H1 (cell line): ENCODE measurements at regions not wholly inside any gene's neighbourhood (a gene's known extent, or its start where the extent isn't known, plus 50 kb on each side); places are given as distances from the start of the nearest gene placed in this dataset.
"Not testable (repeated sequence)": the region's sequence is repeated elsewhere in the genome, so short reads cannot be mapped to it uniquely, and the experiment has no call there.

Source experiments
- CTCF ChIA-PET: fragments of 300-600 bp; sonication (Branson Sonifier 250); formaldehyde crosslinking; loops from one replicate; lab custom pipeline; 2021; ENCODE audit not compliant: partially characterized antibody; lab: Charles Lee
- POLR2A ChIA-PET: fragments of 300-600 bp; sonication (Branson Sonifier 250); formaldehyde crosslinking; loops from one replicate; lab custom pipeline; 2021; ENCODE audit warnings: inconsistent platforms; ENCODE audit not compliant: partially characterized antibody; lab: Charles Lee
- DNase-seq, 2 experiments: peaks; one replicate each; pipeline versions ENCODE4 v3.0.0 to v3.0.0-alpha.2; 2010 to 2022; ENCODE audit warnings: low spot score in 2 of 2, low read depth in 1 of 2, mixed read lengths in 1 of 2
- FAIRE-seq: peaks from 2 replicates; lab custom pipeline; 2011; peaks lifted over from hg19 to GRCh38; lab: Jason Lieb, UNC
- H2AFZ ChIP-seq: 2 replicates; pipeline ENCODE4 v1.8.1; 2012; ENCODE audit warnings: low read length, inconsistent platforms
- H2AK5ac ChIP-seq: 2 replicates; pipeline ENCODE4 v1.6.1; 2013; ENCODE audit warnings: low read depth, low read length
- H2BK120ac ChIP-seq: replicated peaks from 2 replicates; pipeline ENCODE3; 2013; ENCODE audit warnings: low read depth, low read length, inconsistent platforms
- H2BK12ac ChIP-seq: 2 replicates; pipeline ENCODE4 v1.6.1; 2013; ENCODE audit warnings: low read depth, low read length
- H2BK15ac ChIP-seq: 2 replicates; pipeline ENCODE4 v1.6.1; 2013; ENCODE audit warnings: low read length
- H2BK20ac ChIP-seq: 2 replicates; pipeline ENCODE4 v1.6.1; 2013; ENCODE audit warnings: low read length
- H2BK5ac ChIP-seq: 2 replicates; pipeline ENCODE4 v1.6.1; 2013; ENCODE audit warnings: low read depth, low read length
- H3K14ac ChIP-seq: 2 replicates; pipeline ENCODE4 v1.6.1; 2013; ENCODE audit warnings: inconsistent platforms; ENCODE audit not compliant: insufficient read length
- H3K18ac ChIP-seq: 2 replicates; pipeline ENCODE4 v1.6.1; 2013; ENCODE audit warnings: low read length; ENCODE audit errors: extremely low read depth
- H3K23ac ChIP-seq: 2 replicates; pipeline ENCODE4 v1.6.1; 2013; ENCODE audit warnings: inconsistent platforms; ENCODE audit not compliant: insufficient read length
- H3K23me2 ChIP-seq: 2 replicates; pipeline ENCODE4 v1.6.1; 2013; ENCODE audit warnings: low read depth, low read length
- H3K27ac ChIP-seq: 2 replicates; pipeline ENCODE4 v1.6.1; 2011; ENCODE audit warnings: low read depth, low read length, inconsistent platforms
- H3K27me3 ChIP-seq, 4 experiments: replicated peaks in 1 of 4; 1 replicate in 1 of 4; 2 replicates in 3 of 4; pipeline versions ENCODE4 v1.6.1 to v1.8.1; 2011 to 2013; ENCODE audit warnings: low read length in 3 of 4, mild to moderate bottlenecking in 3 of 4, inconsistent platforms in 2 of 4, mixed read lengths in 2 of 4, moderate library complexity in 1 of 4; ENCODE audit not compliant: control insufficient read depth in 3 of 4, insufficient read depth in 3 of 4; ENCODE audit errors: extremely low read depth in 1 of 4
- H3K36me3 ChIP-seq, 4 experiments: 2 replicates each; pipeline versions ENCODE4 v1.6.1 to v1.8.1; 2011 to 2013; ENCODE audit warnings: mild to moderate bottlenecking in 4 of 4, low read length in 3 of 4, moderate library complexity in 2 of 4, control low read depth in 1 of 4, inconsistent platforms in 1 of 4; ENCODE audit not compliant: insufficient read depth in 4 of 4, control insufficient read depth in 2 of 4
- H3K4ac ChIP-seq: replicated peaks from 2 replicates; pipeline ENCODE3; 2013; ENCODE audit warnings: low read length, low read depth, mixed read lengths, inconsistent platforms; ENCODE audit not compliant: insufficient read length
- H3K4me1 ChIP-seq, 4 experiments: replicated peaks in 1 of 4; 1 replicate in 1 of 4; 2 replicates in 3 of 4; pipeline versions ENCODE4 v1.6.1 to v1.8.1; 2011 to 2013; ENCODE audit warnings: low read length in 3 of 4, inconsistent platforms in 2 of 4, mixed read lengths in 1 of 4; ENCODE audit not compliant: insufficient read depth in 4 of 4, control insufficient read depth in 3 of 4
- H3K4me2 ChIP-seq, 2 experiments: 2 replicates each; pipeline versions ENCODE4 v1.6.1 to v1.8.1; 2011 to 2013; ENCODE audit warnings: low read depth in 2 of 2, low read length in 2 of 2, control low read depth in 1 of 2, inconsistent platforms in 1 of 2, mild to moderate bottlenecking in 1 of 2; ENCODE audit not compliant: insufficient read depth in 1 of 2
- H3K4me3 ChIP-seq, 4 experiments: fragments of 200-600, 300-600 bp in 1 of 4; sonication (generic), shearing (Covaris generic), sonication (Bioruptor Twin) in 1 of 4; 2 replicates each; pipeline versions ENCODE4 v1.5.1 to v1.8.1; 2011 to 2016; ENCODE audit warnings: low read length in 4 of 4, low read depth in 3 of 4, control low read depth in 2 of 4, inconsistent platforms in 2 of 4, mild to moderate bottlenecking in 2 of 4, mixed read lengths in 1 of 4, moderate library complexity in 1 of 4; ENCODE audit not compliant: insufficient read depth in 2 of 4; ENCODE audit errors: extremely low read depth in 1 of 4
- H3K56ac ChIP-seq: replicated peaks from 2 replicates; pipeline ENCODE3; 2013; ENCODE audit warnings: low read depth, mild to moderate bottlenecking, mixed read lengths, low read length, inconsistent platforms; ENCODE audit not compliant: insufficient read length
- H3K79me1 ChIP-seq: 2 replicates; pipeline ENCODE4 v1.6.1; 2013; ENCODE audit warnings: low read depth, low read length, control low read depth
- H3K79me2 ChIP-seq, 2 experiments: 2 replicates each; pipeline versions ENCODE4 v1.6.1 to v1.8.1; 2012 to 2013; ENCODE audit warnings: low read length in 2 of 2, mild to moderate bottlenecking in 2 of 2, inconsistent platforms in 1 of 2; ENCODE audit not compliant: insufficient read depth in 2 of 2, control insufficient read depth in 1 of 2
- H3K9ac ChIP-seq, 4 experiments: replicated peaks in 1 of 4; 1 replicate in 1 of 4; 2 replicates in 3 of 4; pipeline versions ENCODE4 v1.6.1 to v1.8.1; 2011 to 2013; ENCODE audit warnings: low read depth in 3 of 4, low read length in 3 of 4, control low read depth in 2 of 4, mild to moderate bottlenecking in 2 of 4, moderate library complexity in 2 of 4, inconsistent platforms in 1 of 4; ENCODE audit errors: extremely low read depth in 1 of 4
- H3K9me3 ChIP-seq, 2 experiments: 2 replicates each; pipeline versions ENCODE4 v1.6.1 to v1.8.1; 2012 to 2013; ENCODE audit warnings: mild to moderate bottlenecking in 2 of 2, moderate library complexity in 2 of 2, control low read depth in 1 of 2, inconsistent platforms in 1 of 2, low read depth in 1 of 2, low read length in 1 of 2, mixed read lengths in 1 of 2; ENCODE audit not compliant: insufficient read depth in 2 of 2
- H4K20me1 ChIP-seq, 2 experiments: replicated peaks in 1 of 2; 2 replicates each; pipeline versions ENCODE3 to v1.8.1; 2011 to 2013; ENCODE audit warnings: inconsistent platforms in 2 of 2, low read length in 2 of 2, mild to moderate bottlenecking in 1 of 2; ENCODE audit not compliant: insufficient read depth in 2 of 2, control insufficient read depth in 1 of 2
- H4K5ac ChIP-seq: 2 replicates; pipeline ENCODE4 v1.6.1; 2013; ENCODE audit warnings: low read length, low read depth, mixed read lengths, inconsistent platforms; ENCODE audit not compliant: insufficient read length
- H4K8ac ChIP-seq: 2 replicates; pipeline ENCODE4 v1.8.0; 2013; ENCODE audit warnings: mild to moderate bottlenecking, moderate library complexity, low read length, inconsistent platforms; ENCODE audit not compliant: insufficient read depth; ENCODE audit errors: extremely low read depth
- H4K91ac ChIP-seq: replicated peaks from 2 replicates; pipeline ENCODE3; 2013; ENCODE audit warnings: low read length, mixed read lengths, inconsistent platforms; ENCODE audit not compliant: insufficient read length
- WGBS, 2 experiments: shearing (Covaris generic) in 1 of 2; methylation state at CpG; one replicate each; pipeline versions ENCODE4 v1.1.6 to v1.1.7; 2013 to 2015; ENCODE audit warnings: low lambda C conversion rate in 2 of 2, mixed read lengths in 2 of 2, inconsistent platforms in 1 of 2, low coverage in 1 of 2, missing lambda C conversion rate in 1 of 2; ENCODE audit not compliant: insufficient replicate concordance in 2 of 2, insufficient coverage in 1 of 2, insufficient read length in 1 of 2; ENCODE audit errors: extremely low coverage in 1 of 2, missing lambda C conversion rate in 1 of 2; 5-methylcytosine and 5-hydroxymethylcytosine counted together

GRCh38 chr16:32915346-32915745, 239.4 kb upstream of the TP53TG3 start:
- H3K27ac ChIP-seq, H3K4ac ChIP-seq, POLR2A ChIA-PET, H3K4me1 ChIP-seq, H3K56ac ChIP-seq, H4K5ac ChIP-seq, H3K79me2 ChIP-seq, H3K36me3 ChIP-seq, H3K4me3 ChIP-seq, H3K23ac ChIP-seq, H2BK12ac ChIP-seq, H3K18ac ChIP-seq, H3K4me2 ChIP-seq, H4K8ac ChIP-seq, H3K79me1 ChIP-seq, H3K9ac ChIP-seq, H2BK15ac ChIP-seq, H3K27me3 ChIP-seq, H4K91ac ChIP-seq, H3K14ac ChIP-seq, H2BK5ac ChIP-seq, H2BK120ac ChIP-seq, H2AK5ac ChIP-seq, H2BK20ac ChIP-seq, H4K20me1 ChIP-seq, DNase-seq, CTCF ChIA-PET, H3K23me2 ChIP-seq, FAIRE-seq, H2AFZ ChIP-seq: not testable (repeated sequence)
- WGBS, 2 experiments: 83% methylated on average over 6 of the region's 15 CpGs; no CpG with 5 or more reads in 1 of the 2 experiments
- peaks cover 0 to 13% of the 10 kb centered on the region in 2 experiments; a peak in 2 of 4 replicates for H3K9me3 ChIP-seq
